ENCODE measurements at regions not wholly inside any gene's neighbourhood (a gene's known extent, or its start where the extent isn't known, plus 50 kb on each side); places are given as distances from the start of the nearest gene placed in this dataset.

GRCh38 chr2:7454592-7454991 lies 537.4 kb downstream of the RNF144A start:
- no peak for DNase-seq (ENCODE audit: low read depth in 1 of 2, low spot score in 1 of 2)

DNA sequence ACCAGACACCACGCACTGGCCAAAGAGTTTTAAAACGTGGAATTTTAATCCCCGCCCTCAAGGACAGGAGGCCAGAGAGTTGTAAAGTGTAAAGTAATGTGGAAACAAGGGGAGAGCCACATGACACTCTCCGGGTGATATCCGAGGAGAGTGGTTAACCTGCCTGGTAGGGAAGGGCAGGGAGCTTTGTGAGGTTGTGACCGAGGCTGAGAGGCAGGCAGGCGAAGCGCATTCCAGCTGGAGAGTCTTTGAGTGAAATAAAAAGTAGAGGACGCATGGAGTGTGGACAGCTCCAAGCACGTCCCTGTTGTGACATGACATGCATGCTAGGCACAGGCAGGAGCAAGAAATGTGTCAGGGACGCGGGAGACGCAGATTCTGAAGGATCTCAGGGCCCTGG lies 539.5 kb downstream of the RNF144A start:
- no peak for DNase-seq (ENCODE audit: low read depth in 1 of 2, low spot score in 1 of 2)

DNA sequence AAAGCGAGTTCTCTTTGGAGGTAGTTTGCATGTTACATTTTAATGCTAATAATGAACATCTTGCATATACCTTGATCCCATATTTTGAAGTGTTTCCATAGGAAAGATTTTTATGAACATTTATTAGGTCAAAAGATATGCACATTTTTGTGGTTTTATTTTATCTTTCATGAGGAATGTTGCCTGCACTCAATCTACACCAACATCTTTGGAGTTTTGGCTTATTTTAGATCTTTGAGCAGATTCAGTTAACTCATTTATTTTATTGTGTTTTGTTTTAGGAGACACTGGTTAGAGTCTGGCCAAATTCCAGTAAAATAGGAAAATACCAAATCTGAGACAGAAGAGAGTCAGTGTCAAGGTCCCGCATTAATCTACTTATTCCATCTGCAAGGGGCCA lies 540.9 kb downstream of the RNF144A start:
- DNase-seq (ENCODE audit: low read depth in 1 of 2, low spot score in 1 of 2), result no peak

- DNase-seq (ENCODE audit: low read depth in 1 of 2, low spot score in 1 of 2), result no peak
These were observed 550.7 kb downstream of the RNF144A start for GRCh38 chr2:7467782-7468447.

- DNase-seq (ENCODE audit: low read depth in 1 of 2, low spot score in 1 of 2), result no peak
These were observed 551.2 kb downstream of the RNF144A start for GRCh38 chr2:7468448-7468828.

DNA sequence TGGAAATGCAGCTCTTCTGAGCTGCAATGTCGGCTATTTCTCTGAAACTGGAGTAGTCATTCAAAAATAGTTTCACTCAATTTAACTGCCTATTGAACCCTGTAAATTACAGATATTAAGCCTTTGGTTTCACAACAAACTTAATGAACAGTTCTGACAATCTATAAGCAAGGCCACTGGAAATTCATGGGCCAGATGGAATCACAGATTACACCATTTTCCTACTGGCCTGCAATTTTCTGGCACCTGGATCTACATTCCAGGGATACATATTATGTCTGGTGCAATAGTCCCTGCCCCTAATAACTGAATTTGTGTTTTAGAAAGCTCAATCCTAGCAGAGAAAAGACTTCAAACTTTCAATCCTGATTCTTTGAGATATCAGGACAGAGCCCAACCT lies 551.7 kb downstream of the RNF144A start:
- no peak for DNase-seq (ENCODE audit: low read depth in 1 of 2, low spot score in 1 of 2)

GRCh38 chr2:7471185-7471584 lies 554.0 kb downstream of the RNF144A start:
- DNase-seq (ENCODE audit: low read depth in 1 of 2, low spot score in 1 of 2), result no peak

- no peak for DNase-seq (ENCODE audit: low read depth in 1 of 2, low spot score in 1 of 2)
These were observed 555.3 kb downstream of the RNF144A start for GRCh38 chr2:7472465-7472864.

- no peak for DNase-seq (ENCODE audit: low read depth in 1 of 2, low spot score in 1 of 2)
These were observed 556.0 kb downstream of the RNF144A start for GRCh38 chr2:7473135-7473771.

GRCh38 chr2:7476371-7476770 lies 559.2 kb downstream of the RNF144A start:
- no peak for DNase-seq (ENCODE audit: low read depth in 1 of 2, low spot score in 1 of 2)

- no peak for DNase-seq (ENCODE audit: low read depth in 1 of 2, low spot score in 1 of 2)
These were observed 562.4 kb downstream of the RNF144A start for GRCh38 chr2:7479603-7480002.

GRCh38 chr2:7480431-7480830 lies 563.2 kb downstream of the RNF144A start:
- DNase-seq (ENCODE audit: low read depth in 1 of 2, low spot score in 1 of 2), result no peak

GRCh38 chr2:7490672-7491071 lies 573.5 kb downstream of the RNF144A start:
- no peak for DNase-seq (ENCODE audit: low read depth in 1 of 2, low spot score in 1 of 2)

DNA sequence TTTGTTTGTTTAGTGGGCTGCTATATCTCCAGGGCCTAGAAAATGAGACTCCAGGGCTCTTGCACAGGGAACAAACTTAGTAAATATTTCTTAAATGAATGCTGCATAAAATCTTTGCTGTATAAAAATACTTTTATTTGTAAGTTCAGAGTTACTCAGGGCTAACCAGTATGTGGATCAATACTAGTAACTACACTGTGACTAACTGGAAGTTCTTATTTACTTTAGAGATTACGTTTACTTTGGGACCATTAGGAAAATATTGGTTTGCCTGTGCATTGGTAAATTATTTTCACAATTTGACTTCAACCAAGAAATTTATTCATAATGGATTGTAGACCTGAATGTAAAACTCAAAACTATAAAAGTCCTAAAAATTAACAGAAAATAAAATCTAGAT lies 575.5 kb downstream of the RNF144A start:
- no peak for DNase-seq (ENCODE audit: low read depth in 1 of 2, low spot score in 1 of 2)

GRCh38 chr2:7497178-7497577 lies 580.0 kb downstream of the RNF144A start:
- DNase-seq (ENCODE audit: low read depth in 1 of 2, low spot score in 1 of 2), result no peak

GRCh38 chr2:7499018-7499417 lies 581.8 kb downstream of the RNF144A start:
- no peak for DNase-seq (ENCODE audit: low read depth in 1 of 2, low spot score in 1 of 2)

DNA sequence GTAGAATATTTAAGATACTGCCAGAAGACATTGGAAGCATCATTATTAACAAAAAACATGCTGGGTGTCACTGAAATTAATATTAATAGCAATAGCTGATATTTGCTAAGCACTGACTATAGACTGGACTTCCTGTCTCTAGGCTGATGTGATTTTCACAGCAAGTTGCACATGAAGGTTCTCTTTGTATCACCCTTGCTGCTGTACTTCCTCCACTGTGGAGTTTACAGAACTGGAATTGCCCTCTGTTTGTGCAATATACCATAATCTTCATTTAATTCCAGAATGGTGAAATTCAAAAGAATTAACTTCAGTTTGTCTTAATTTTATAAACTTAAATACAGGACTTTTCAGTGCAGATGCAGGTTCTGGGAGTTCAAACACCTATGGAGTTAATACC lies 585.1 kb downstream of the RNF144A start:
- no peak for DNase-seq (ENCODE audit: low read depth in 1 of 2, low spot score in 1 of 2)

GRCh38 chr2:7508296-7508943 lies 591.2 kb downstream of the RNF144A start:
- DNase-seq (ENCODE audit: low read depth in 1 of 2, low spot score in 1 of 2), result no peak

DNA sequence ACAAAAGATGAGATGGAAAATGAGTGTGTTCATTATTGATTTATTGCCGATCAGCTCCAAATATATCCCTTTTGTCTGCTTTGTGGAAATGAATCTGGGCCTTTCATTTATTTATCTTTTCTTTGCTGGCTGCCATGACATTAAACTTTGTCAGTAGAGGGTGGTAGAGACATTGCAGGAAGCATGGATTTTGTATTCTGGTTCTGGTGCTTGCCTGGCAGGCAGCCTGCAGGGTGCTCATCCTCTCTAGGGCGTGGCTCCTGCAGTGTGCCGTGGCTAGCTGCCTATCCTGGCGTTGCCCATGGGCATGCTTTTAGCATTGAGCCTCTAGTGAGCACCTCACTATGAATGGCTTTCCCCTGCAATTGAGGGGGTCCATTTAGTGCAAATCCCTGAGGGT lies 593.1 kb downstream of the RNF144A start:
- no peak for DNase-seq (ENCODE audit: low read depth in 1 of 2, low spot score in 1 of 2)

GRCh38 chr2:7513834-7514233 lies 596.6 kb downstream of the RNF144A start:
- DNase-seq (ENCODE audit: low read depth in 1 of 2, low spot score in 1 of 2), result no peak

DNA sequence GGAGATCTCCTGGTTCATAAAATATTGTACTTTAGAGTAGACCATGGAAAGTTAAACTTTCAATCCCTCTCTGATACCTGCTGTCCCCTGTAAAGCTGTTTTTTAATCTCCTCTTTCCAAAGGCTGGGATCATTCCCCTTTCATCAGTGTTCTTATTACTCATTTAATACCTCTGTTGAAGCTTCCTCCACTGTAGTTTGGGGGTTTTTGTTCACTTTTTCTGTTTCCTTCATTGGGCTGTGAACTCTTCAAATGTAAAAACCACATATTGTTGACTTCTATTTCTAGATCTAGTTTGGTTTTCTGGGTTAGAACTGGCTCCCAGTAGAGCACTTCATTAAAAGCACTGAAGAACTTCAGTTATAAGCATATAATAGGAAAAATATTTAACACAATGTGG lies 598.1 kb downstream of the RNF144A start:
- DNase-seq (ENCODE audit: low read depth in 1 of 2, low spot score in 1 of 2), result no peak

GRCh38 chr2:7516484-7517063 lies 599.4 kb downstream of the RNF144A start:
- DNase-seq (ENCODE audit: low read depth in 1 of 2, low spot score in 1 of 2), result no peak
